HCT116 (cell line): ENCODE measurements at regions not wholly inside any gene's neighbourhood (a gene's known extent, or its start where the extent isn't known, plus 50 kb on each side); places are given as distances from the start of the nearest gene placed in this dataset.

Source experiments
- ATAC-seq: fragments of 200-7000 bp; cut with Tn5 transposase; 2 replicates; pipeline ENCODE4 v1.9.1; 2020; ENCODE audit warnings: mild to moderate bottlenecking, moderate library complexity
- BruUV-seq: library from RNA; stranded (reverse); fragments of 400-500 nt; replicated peaks from 2 replicates; lab custom pipeline; 2021; lab: Mats Ljungman, UMichigan
- CTCF ChIA-PET: fragments of 300-600 bp; sonication (Branson Sonifier 250); formaldehyde crosslinking; loops from one replicate; lab custom pipeline; 2021; ENCODE audit warnings: antibody characterized with exemption; lab: Charles Lee
- POLR2A ChIA-PET: fragments of 300-600, 350-600 bp; sonication (Branson Sonifier 250); formaldehyde crosslinking; loops from one replicate; lab custom pipeline; 2021; ENCODE audit warnings: antibody characterized with exemption; lab: Charles Lee
- RAD21 ChIA-PET, 2 experiments: fragments of 300-600 bp; sonication (Branson Sonifier 250); formaldehyde crosslinking; loops; one replicate each; lab custom pipeline; 2023; ENCODE audit warnings: low total read pairs in 2 of 2; ENCODE audit not compliant: uncharacterized antibody in 2 of 2, unreplicated experiment in 2 of 2, low non-redundant PET in 1 of 2; lab: Charles Lee
- DNase-seq: peaks from one replicate; pipeline ENCODE4 v3.0.0-alpha.2; 2010; ENCODE audit warnings: low read depth, low spot score
- H2AFZ ChIP-seq: fragments of 200-600 bp; shearing (Covaris generic), sonication (generic); 2 replicates; pipeline ENCODE4 v1.6.1; 2017; ENCODE audit warnings: low read depth, mixed run types, mixed read lengths, antibody characterized with exemption, low read length; ENCODE audit not compliant: poor library complexity, severe bottlenecking
- H3K27ac ChIP-seq: 2 replicates; pipeline ENCODE4 v1.5.1; 2012; ENCODE audit warnings: low read depth, low read length
- H3K27me3 ChIP-seq: fragments of 200-600 bp; sonication (generic); 2 replicates; pipeline ENCODE4 v1.6.1; 2016; ENCODE audit warnings: mixed run types, low read length, mixed read lengths; ENCODE audit not compliant: insufficient read depth
- H3K36me3 ChIP-seq, 2 experiments: fragments of 200-500 bp in 1 of 2; fragments of 200-600 bp in 1 of 2; sonication (Bioruptor generic) in 1 of 2; sonication (generic) in 1 of 2; 2 replicates each; pipeline versions ENCODE4 v1.5.1 to v1.6.1; 2014 to 2016; ENCODE audit warnings: low read length in 2 of 2, inconsistent platforms in 1 of 2, mixed read lengths in 1 of 2, mixed run types in 1 of 2; ENCODE audit not compliant: insufficient read depth in 2 of 2, control insufficient read depth in 1 of 2
- H3K4me1 ChIP-seq, 2 experiments: fragments of 200-600 bp in 1 of 2; sonication (generic) in 1 of 2; 2 replicates each; pipeline versions ENCODE4 v1.5.1 to v1.6.1; 2012 to 2017; ENCODE audit warnings: low read length in 2 of 2, inconsistent platforms in 1 of 2, mild to moderate bottlenecking in 1 of 2, mixed read lengths in 1 of 2, mixed run types in 1 of 2, moderate library complexity in 1 of 2; ENCODE audit not compliant: insufficient read depth in 2 of 2, control insufficient read depth in 1 of 2
- H3K4me2 ChIP-seq: fragments of 200-600 bp; sonication (generic); 2 replicates; pipeline ENCODE4 v1.6.1; 2017; ENCODE audit warnings: mixed run types, low read length, mixed read lengths
- H3K4me3 ChIP-seq, 2 experiments: fragments of 200-600 bp in 1 of 2; sonication (generic) in 1 of 2; replicated peaks in 1 of 2; 2 replicates each; pipeline ENCODE4 v1.5.1; 2011 to 2016; ENCODE audit warnings: low read length in 2 of 2, control low read depth in 1 of 2, low read depth in 1 of 2, mild to moderate bottlenecking in 1 of 2, mixed read lengths in 1 of 2, mixed run types in 1 of 2
- H3K79me2 ChIP-seq: fragments of 200-600 bp; sonication (generic); 2 replicates; pipeline ENCODE4 v1.6.1; 2017; ENCODE audit warnings: mild to moderate bottlenecking, mixed run types, low read length, moderate library complexity, mixed read lengths; ENCODE audit not compliant: insufficient read depth
- H3K9ac ChIP-seq: fragments of 200-600 bp; sonication (generic); 2 replicates; pipeline ENCODE4 v1.6.1; 2016; ENCODE audit warnings: low read length, mixed read lengths
- H3K9me2 ChIP-seq: fragments of 200-600 bp; sonication (generic), shearing (Covaris generic); 2 replicates; pipeline ENCODE4 v1.6.1; 2017; ENCODE audit warnings: mixed run types, mild to moderate bottlenecking, moderate library complexity; ENCODE audit not compliant: insufficient read depth
- H3K9me3 ChIP-seq, 2 experiments: fragments of 200-500 bp in 1 of 2; fragments of 200-600 bp in 1 of 2; sonication (Bioruptor generic) in 1 of 2; sonication (generic) in 1 of 2; 2 replicates each; pipeline ENCODE4 v1.6.1; 2014 to 2017; ENCODE audit warnings: low read length in 2 of 2, mixed read lengths in 2 of 2, inconsistent platforms in 1 of 2, low read depth in 1 of 2, mild to moderate bottlenecking in 1 of 2, mixed run types in 1 of 2, moderate library complexity in 1 of 2; ENCODE audit not compliant: control insufficient read depth in 1 of 2, insufficient read depth in 1 of 2
- H4K20me1 ChIP-seq: fragments of 200-600 bp; sonication (generic), shearing (Covaris generic); 2 replicates; pipeline ENCODE4 v1.6.1; 2017; ENCODE audit warnings: mixed run types, mild to moderate bottlenecking, moderate library complexity; ENCODE audit not compliant: insufficient read depth
- CTCF ChIP-seq, 3 experiments: fragments of 200-600 bp in 1 of 3; sonication (generic) in 1 of 3; IDR thresholded peaks in 2 of 3; conservative IDR thresholded peaks in 1 of 3; 2 replicates each; pipeline ENCODE4 v1.5.1; 2012 to 2017; ENCODE audit warnings: low read depth in 2 of 3, low read length in 2 of 3, antibody characterized with exemption in 1 of 3, borderline replicate concordance in 1 of 3, control low read depth in 1 of 3, mild to moderate bottlenecking in 1 of 3, mixed read lengths in 1 of 3, mixed run types in 1 of 3, moderate library complexity in 1 of 3; ENCODE audit not compliant: insufficient read depth in 1 of 3
- EZH2phosphoT487 ChIP-seq: fragments of 200-600 bp; IDR thresholded peaks from 2 replicates; pipeline ENCODE4 v1.6.1; 2018; ENCODE audit warnings: antibody characterized with exemption, borderline replicate concordance
- JUND ChIP-seq: IDR thresholded peaks from 2 replicates; pipeline ENCODE4 v1.6.1; 2012
- POLR2A ChIP-seq: IDR thresholded peaks from 2 replicates; pipeline ENCODE4 v1.7.0; 2011; ENCODE audit warnings: borderline replicate concordance; ENCODE audit not compliant: insufficient read depth, insufficient read length; ENCODE audit errors: extremely low read depth
- RAD21 ChIP-seq: IDR thresholded peaks from 2 replicates; pipeline ENCODE4 v1.6.1; 2012; ENCODE audit warnings: low read depth, mild to moderate bottlenecking
- SRF ChIP-seq: IDR thresholded peaks from 2 replicates; pipeline ENCODE4 v1.6.1; 2012; ENCODE audit warnings: low read depth
- TCF7L2 ChIP-seq: IDR thresholded peaks from 2 replicates; pipeline ENCODE4 v1.7.0; 2011; ENCODE audit warnings: borderline replicate concordance, inconsistent platforms; ENCODE audit not compliant: insufficient read depth, insufficient read length; ENCODE audit errors: extremely low read depth
- ZNF274 ChIP-seq: fragments of 200-500 bp; sonication (Bioruptor generic); IDR thresholded peaks from 2 replicates; pipeline ENCODE4 v1.6.1; 2014; ENCODE audit warnings: mild to moderate bottlenecking, low read depth, low read length, inconsistent platforms
- intact Hi-C: fragments of 100-400 bp; cut with micrococcal nuclease; formaldehyde crosslinking; loops from 2 replicates; pipeline ENCODE4 v1.10.0; 2022

GRCh38 chr1:177355575-177355974 is 184.8 kb downstream of the BRINP2 start:
- Histone ChIP-seq H3K9me2 (no peaks in the 10 kb centered on the region), H3K79me2 (no peaks in the 10 kb centered on the region), H3K4me1 (no peaks in the 10 kb centered on the region), H4K20me1 (no peaks in the 10 kb centered on the region), H3K36me3 (no peaks in the 10 kb centered on the region), H3K27me3 (peaks cover 12% of the 10 kb centered on the region; the same call in 1 of the 2 replicates), H3K9me3 (no peaks in the 10 kb centered on the region), H3K9ac (no peak overlapping the region), H3K4me3 (no peak overlapping the region), H3K27ac (no peak overlapping the region), H3K4me2 (no peak overlapping the region), H2AFZ (no peak overlapping the region)
- DNase-seq (no peak), ATAC-seq (peak; percentile 75)
- TF ChIP-seq RAD21 = peak; percentile 45
- TF ChIP-seq TCF7L2 = no peak
- peak; percentile 25 to 55 (median 48); a peak in 5 of 6 replicates for TF ChIP-seq CTCF (IDR thresholded peaks at IDR 0.05 in 2 of 3, conservative IDR thresholded peaks at IDR 0.05 in 1 of 3; ENCODE audit: borderline replicate concordance in 1 of 3, insufficient read depth in 1 of 3, low read depth in 2 of 3, low read length in 2 of 3)
- no peak for TF ChIP-seq SRF
- TF ChIP-seq POLR2A = no peak
- ChIA-PET RAD21 (no interaction called here), CTCF (no interaction called here), POLR2A (no interaction called here)
- BruUV-seq = no TSS peak
- intact Hi-C loops = loop anchor here (1.0 kb wide), 1 partner anchor 458 kb away; no protein-coding TSS in a partner anchor

GRCh38 chr1:177354247-177354646 is 183.5 kb downstream of the BRINP2 start:
- DNase-seq = no peak
- no peak for TF ChIP-seq TCF7L2
- TF ChIP-seq JUND = no peak
- TF ChIP-seq EZH2phosphoT487 = no peak
- TF ChIP-seq SRF = no peak
- TF ChIP-seq ZNF274 = no peak
- Histone ChIP-seq H2AFZ (no peak overlapping the region), H3K27me3 (peaks cover 12% of the 10 kb centered on the region; the same call in 1 of the 2 replicates), H3K9me3 (no peaks in the 10 kb centered on the region), H4K20me1 (no peaks in the 10 kb centered on the region), H3K79me2 (no peaks in the 10 kb centered on the region), H3K4me2 (no peak overlapping the region), H3K4me1 (no peaks in the 10 kb centered on the region), H3K4me3 (no peak overlapping the region), H3K9me2 (no peaks in the 10 kb centered on the region), H3K9ac (no peak overlapping the region), H3K36me3 (no peaks in the 10 kb centered on the region), H3K27ac (no peak overlapping the region)
- ChIA-PET POLR2A (no interaction called here), RAD21 (no interaction called here), CTCF (no interaction called here)
- no peak for ATAC-seq
- BruUV-seq = no TSS peak
- intact Hi-C loops = no loop called here
